Parathyroid adenoma (tissue), 2 donors: ENCODE measurements at regions not wholly inside any gene's neighbourhood (a gene's known extent, or its start where the extent isn't known, plus 50 kb on each side); places are given as distances from the start of the nearest gene placed in this dataset.
"Not testable (repeated sequence)": the region's sequence is repeated elsewhere in the genome, so short reads cannot be mapped to it uniquely, and the experiment has no call there.

ENCODE experiments used
- H2AFZ ChIP-seq: fragments of 300-600 bp; sonication (generic); one replicate; pipeline ENCODE4 v1.7.0; 2017; ENCODE audit warnings: antibody characterized with exemption, mild to moderate bottlenecking
- H3K27ac ChIP-seq: fragments of 300-600 bp; sonication (generic); one replicate; pipeline ENCODE4 v1.7.0; 2017
- H3K27me3 ChIP-seq: fragments of 300-600 bp; sonication (generic); one replicate; pipeline ENCODE4 v1.7.0; 2017; ENCODE audit warnings: low read length; ENCODE audit not compliant: control insufficient read depth, insufficient read depth
- H3K36me3 ChIP-seq: fragments of 300-600 bp; sonication (generic); one replicate; pipeline ENCODE4 v1.7.0; 2017; ENCODE audit warnings: low read length; ENCODE audit not compliant: control insufficient read depth, insufficient read depth
- H3K4me1 ChIP-seq: fragments of 300-600 bp; sonication (generic); one replicate; pipeline ENCODE4 v1.7.0; 2017; ENCODE audit warnings: control low read depth
- H3K4me2 ChIP-seq: fragments of 300-600 bp; sonication (generic); one replicate; pipeline ENCODE4 v1.7.0; 2017; ENCODE audit warnings: low read length
- H3K4me3 ChIP-seq: fragments of 300-600 bp; sonication (generic); one replicate; pipeline ENCODE4 v1.7.0; 2017; ENCODE audit warnings: low read depth, low read length
- H3K79me2 ChIP-seq: fragments of 300-600 bp; sonication (generic); one replicate; pipeline ENCODE4 v1.7.0; 2017; ENCODE audit warnings: control low read depth
- H3K9ac ChIP-seq: fragments of 300-600 bp; sonication (generic); one replicate; pipeline ENCODE4 v1.7.0; 2017; ENCODE audit warnings: mild to moderate bottlenecking
- H3K9me3 ChIP-seq: fragments of 300-600 bp; sonication (generic); one replicate; pipeline ENCODE4 v1.7.0; 2017; ENCODE audit warnings: low read length; ENCODE audit not compliant: control insufficient read depth
- TF ChIP-seq, protein P1 (sequence below): fragments of 300-600 bp; sonication (generic); IDR thresholded peaks from one replicate; pipeline ENCODE4 v1.7.0; 2017; ENCODE audit warnings: antibody characterized with exemption, mild to moderate bottlenecking
- donor health status: primary hyperparathyroidism.

DNA sequence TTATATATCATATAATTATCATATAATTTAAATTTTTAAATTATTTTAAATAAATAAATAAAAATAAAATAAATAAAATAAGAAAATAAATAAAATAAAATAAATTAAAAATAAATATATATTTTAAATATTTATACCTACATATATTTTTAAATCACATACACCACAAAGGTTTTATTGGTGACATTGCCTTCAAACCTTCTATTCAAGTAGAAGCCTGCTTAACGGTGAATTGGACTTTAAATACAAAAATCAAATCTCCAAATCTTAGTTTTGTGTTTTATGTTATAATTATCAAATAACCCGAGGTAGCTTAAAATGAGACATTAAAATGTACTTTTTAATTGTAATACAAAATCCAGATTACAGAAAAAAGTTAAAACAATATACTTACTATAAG is 1137.8 kb downstream of the HACE1 start:
- Histone ChIP-seq H3K27ac (no peak overlapping the region), H3K4me2 (no peak overlapping the region), H3K9me3 (no peaks in the 10 kb centered on the region), H3K9ac (no peak overlapping the region), H2AFZ (no peak overlapping the region), H3K4me3 (no peak overlapping the region), H3K27me3 (no peaks in the 10 kb centered on the region), H3K4me1 (no peaks in the 10 kb centered on the region), H3K36me3 (no peaks in the 10 kb centered on the region), H3K79me2 (no peaks in the 10 kb centered on the region)
- TF ChIP-seq, protein P1, sequence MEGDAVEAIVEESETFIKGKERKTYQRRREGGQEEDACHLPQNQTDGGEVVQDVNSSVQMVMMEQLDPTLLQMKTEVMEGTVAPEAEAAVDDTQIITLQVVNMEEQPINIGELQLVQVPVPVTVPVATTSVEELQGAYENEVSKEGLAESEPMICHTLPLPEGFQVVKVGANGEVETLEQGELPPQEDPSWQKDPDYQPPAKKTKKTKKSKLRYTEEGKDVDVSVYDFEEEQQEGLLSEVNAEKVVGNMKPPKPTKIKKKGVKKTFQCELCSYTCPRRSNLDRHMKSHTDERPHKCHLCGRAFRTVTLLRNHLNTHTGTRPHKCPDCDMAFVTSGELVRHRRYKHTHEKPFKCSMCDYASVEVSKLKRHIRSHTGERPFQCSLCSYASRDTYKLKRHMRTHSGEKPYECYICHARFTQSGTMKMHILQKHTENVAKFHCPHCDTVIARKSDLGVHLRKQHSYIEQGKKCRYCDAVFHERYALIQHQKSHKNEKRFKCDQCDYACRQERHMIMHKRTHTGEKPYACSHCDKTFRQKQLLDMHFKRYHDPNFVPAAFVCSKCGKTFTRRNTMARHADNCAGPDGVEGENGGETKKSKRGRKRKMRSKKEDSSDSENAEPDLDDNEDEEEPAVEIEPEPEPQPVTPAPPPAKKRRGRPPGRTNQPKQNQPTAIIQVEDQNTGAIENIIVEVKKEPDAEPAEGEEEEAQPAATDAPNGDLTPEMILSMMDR, result no peak

DNA sequence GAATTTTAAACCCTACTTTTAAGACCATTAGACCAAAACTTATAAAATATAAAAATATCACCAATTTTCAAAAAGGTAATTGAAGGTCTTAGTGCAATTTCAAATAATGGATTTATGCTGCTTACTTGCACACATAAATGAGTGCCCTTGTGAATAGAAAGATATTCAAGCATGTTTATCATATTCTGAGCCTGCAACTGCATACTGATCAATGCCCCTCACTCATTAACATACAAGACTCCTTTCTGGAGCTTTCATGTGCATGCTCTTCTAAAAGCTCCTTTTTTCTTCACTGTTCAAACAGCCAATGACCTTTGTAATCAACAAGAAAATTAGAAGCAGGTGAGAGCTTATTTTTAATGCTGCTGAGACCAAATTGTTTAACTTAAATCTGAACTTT is 1139.3 kb downstream of the HACE1 start:
- Histone ChIP-seq H3K27me3 (no peaks in the 10 kb centered on the region), H3K9me3 (no peaks in the 10 kb centered on the region), H3K4me1 (no peaks in the 10 kb centered on the region), H3K79me2 (no peaks in the 10 kb centered on the region), H3K36me3 (no peaks in the 10 kb centered on the region), H3K4me3 (no peak overlapping the region), H3K9ac (no peak overlapping the region), H3K27ac (no peak overlapping the region), H2AFZ (no peak overlapping the region), H3K4me2 (no peak overlapping the region)
- TF ChIP-seq, protein P1, result no peak

DNA sequence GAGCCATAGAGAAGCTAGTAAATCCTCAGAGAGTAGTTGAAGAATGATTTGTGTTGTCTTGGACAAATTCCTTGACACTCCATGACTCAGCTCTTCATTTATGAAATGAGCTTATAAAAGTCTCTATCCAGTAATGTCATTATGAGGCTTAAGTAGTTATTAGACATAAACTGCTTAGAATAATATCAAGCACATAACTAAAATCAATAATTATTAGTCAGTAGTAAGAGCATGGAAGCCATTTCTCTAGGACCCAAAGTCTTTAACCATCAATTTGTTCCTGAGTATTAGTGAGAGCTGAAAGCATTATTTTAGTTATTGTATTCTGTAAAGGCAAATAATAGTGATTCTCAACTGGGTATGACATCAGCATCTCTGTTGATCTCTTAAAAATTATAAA is 1140.2 kb downstream of the HACE1 start:
- H3K4me3 ChIP-seq, result no peak overlapping the region
- TF ChIP-seq, protein P1, result no peak
- no peak overlapping the region for H3K27ac ChIP-seq
- no peaks in the 10 kb centered on the region for H3K9me3 ChIP-seq
- H3K4me2 ChIP-seq, result no peak overlapping the region
- no peaks in the 10 kb centered on the region for H3K79me2 ChIP-seq
- H3K27me3 ChIP-seq, result no peaks in the 10 kb centered on the region
- H3K4me1 ChIP-seq, result no peaks in the 10 kb centered on the region
- H2AFZ ChIP-seq, result no peak overlapping the region
- H3K36me3 ChIP-seq, result no peaks in the 10 kb centered on the region
- no peak overlapping the region for H3K9ac ChIP-seq

DNA sequence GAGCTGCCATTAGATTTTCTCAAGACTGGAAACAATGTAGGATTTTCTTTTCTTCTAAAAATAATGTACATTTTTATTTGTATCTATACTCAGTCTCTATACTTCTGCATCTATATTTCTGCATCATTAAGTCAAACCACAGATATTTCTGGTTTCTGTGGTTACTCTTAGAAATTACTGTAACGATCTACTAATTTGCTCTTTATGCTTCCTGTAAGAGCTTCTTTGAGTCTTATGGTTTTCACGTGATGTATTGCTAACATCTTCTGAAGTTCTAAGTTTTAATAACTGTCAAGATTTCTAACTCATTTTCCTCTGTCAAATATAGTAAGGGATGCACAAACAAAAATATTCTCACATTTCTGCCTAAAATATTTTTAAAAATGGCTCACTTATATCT is 1144.5 kb downstream of the HACE1 start:
- H3K79me2 ChIP-seq, result no peaks in the 10 kb centered on the region
- H2AFZ ChIP-seq, result no peak overlapping the region
- TF ChIP-seq, protein P1, result no peak
- no peaks in the 10 kb centered on the region for H3K4me1 ChIP-seq
- no peaks in the 10 kb centered on the region for H3K27me3 ChIP-seq
- H3K36me3 ChIP-seq, result no peaks in the 10 kb centered on the region
- no peak overlapping the region for H3K4me2 ChIP-seq
- no peak overlapping the region for H3K27ac ChIP-seq
- no peaks in the 10 kb centered on the region for H3K9me3 ChIP-seq
- H3K9ac ChIP-seq, result no peak overlapping the region
- H3K4me3 ChIP-seq, result no peak overlapping the region

DNA sequence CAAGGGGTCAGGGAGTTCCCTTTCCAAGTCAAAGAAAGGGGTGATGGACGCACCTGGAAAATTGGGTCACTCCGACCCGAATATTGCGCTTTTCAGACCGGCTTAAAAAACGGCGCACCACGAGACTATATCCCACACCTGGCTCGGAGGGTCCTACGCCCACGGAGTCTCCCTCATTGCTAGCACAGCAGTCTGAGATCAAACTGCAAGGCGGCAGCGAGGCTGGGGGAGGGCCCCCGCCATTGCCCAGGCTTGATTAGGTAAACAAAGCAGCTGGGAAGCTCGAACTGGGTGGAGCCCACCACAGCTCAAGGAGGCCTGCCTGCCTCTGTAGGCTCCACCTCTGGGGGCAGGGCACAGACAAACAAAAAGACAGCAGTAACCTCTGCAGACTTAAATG is 1150.5 kb downstream of the HACE1 start:
- H3K27ac ChIP-seq, H3K36me3 ChIP-seq, H2AFZ ChIP-seq, H3K4me1 ChIP-seq, H3K9me3 ChIP-seq, H3K27me3 ChIP-seq, H3K4me3 ChIP-seq, H3K9ac ChIP-seq, H3K79me2 ChIP-seq, H3K4me2 ChIP-seq: not testable (repeated sequence)
